PC-9 (cell line): ENCODE measurements at regions not wholly inside any gene's neighbourhood (a gene's known extent, or its start where the extent isn't known, plus 50 kb on each side); places are given as distances from the start of the nearest gene placed in this dataset.

Experiments
- EZH2 ChIP-seq: fragments of 200-600 bp; sonication (generic); IDR thresholded peaks from 2 replicates; pipeline ENCODE4 v1.8.0; 2017; ENCODE audit warnings: antibody characterized with exemption, low read depth
- TF ChIP-seq, protein P1 (sequence below): fragments of 200-600 bp; sonication (generic); conservative IDR thresholded peaks from 2 replicates; pipeline ENCODE4 v1.6.1; 2017; ENCODE audit warnings: mixed run types, antibody characterized with exemption, mild to moderate bottlenecking, moderate library complexity

DNA sequence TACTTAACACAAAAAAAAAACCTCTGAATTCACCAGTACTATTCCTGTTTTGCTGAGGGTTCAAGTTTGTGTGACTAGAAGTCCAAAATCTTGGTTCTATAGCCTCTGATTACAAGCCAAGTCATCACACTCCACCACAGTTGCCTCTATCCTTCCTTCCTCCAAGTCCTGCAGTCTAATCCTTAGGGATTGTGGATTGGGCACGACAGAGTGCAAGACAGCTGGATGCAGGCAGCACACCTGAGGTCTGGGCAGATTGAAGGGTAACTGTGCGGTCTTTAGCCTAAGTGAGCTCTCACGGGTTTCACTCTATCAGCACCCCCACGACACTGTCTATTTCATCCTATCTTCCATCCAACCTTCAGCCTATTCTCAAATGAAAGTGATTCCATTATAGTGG, 299.4 kb upstream of the ID2 start:
- TF ChIP-seq, protein P1, sequence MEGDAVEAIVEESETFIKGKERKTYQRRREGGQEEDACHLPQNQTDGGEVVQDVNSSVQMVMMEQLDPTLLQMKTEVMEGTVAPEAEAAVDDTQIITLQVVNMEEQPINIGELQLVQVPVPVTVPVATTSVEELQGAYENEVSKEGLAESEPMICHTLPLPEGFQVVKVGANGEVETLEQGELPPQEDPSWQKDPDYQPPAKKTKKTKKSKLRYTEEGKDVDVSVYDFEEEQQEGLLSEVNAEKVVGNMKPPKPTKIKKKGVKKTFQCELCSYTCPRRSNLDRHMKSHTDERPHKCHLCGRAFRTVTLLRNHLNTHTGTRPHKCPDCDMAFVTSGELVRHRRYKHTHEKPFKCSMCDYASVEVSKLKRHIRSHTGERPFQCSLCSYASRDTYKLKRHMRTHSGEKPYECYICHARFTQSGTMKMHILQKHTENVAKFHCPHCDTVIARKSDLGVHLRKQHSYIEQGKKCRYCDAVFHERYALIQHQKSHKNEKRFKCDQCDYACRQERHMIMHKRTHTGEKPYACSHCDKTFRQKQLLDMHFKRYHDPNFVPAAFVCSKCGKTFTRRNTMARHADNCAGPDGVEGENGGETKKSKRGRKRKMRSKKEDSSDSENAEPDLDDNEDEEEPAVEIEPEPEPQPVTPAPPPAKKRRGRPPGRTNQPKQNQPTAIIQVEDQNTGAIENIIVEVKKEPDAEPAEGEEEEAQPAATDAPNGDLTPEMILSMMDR: no peak
- TF ChIP-seq EZH2: no peak
